ENCODE measurements at regions not wholly inside any gene's neighbourhood (a gene's known extent, or its start where the extent isn't known, plus 50 kb on each side); places are given as distances from the start of the nearest gene placed in this dataset.

DNA sequence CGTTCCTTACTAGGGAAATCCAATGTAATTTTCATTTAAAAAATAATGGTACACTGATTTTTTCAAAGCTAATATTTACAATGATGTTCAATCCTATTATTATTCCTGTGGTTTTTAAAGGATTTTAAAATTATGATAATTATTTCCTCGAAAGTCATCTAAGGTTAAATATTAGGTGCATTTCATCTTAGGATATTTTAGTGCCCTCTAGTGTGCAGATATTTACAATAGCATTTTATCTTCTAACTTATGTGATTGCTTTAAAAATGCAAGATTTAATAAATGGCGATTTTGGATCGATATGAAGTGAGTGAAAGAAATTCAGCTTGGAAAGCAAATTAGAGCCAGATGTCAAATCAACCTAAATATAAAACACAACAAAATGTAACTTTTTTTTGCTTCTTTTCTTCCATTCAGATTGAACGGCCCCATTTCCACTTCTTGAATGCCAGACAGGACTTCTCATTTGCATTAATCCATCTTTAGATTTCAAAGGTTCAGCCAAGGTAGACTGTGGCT, 293.5 kb downstream of the SLC6A15 start:
- TF ChIP-seq POLR2A (IDR thresholded peaks at IDR 0.05) (no peak), EP300 (IDR thresholded peaks at IDR 0.05) (no peak), POLR2AphosphoS5 (IDR thresholded peaks at IDR 0.05) (no peak)
- TF ChIP-seq, protein P1, sequence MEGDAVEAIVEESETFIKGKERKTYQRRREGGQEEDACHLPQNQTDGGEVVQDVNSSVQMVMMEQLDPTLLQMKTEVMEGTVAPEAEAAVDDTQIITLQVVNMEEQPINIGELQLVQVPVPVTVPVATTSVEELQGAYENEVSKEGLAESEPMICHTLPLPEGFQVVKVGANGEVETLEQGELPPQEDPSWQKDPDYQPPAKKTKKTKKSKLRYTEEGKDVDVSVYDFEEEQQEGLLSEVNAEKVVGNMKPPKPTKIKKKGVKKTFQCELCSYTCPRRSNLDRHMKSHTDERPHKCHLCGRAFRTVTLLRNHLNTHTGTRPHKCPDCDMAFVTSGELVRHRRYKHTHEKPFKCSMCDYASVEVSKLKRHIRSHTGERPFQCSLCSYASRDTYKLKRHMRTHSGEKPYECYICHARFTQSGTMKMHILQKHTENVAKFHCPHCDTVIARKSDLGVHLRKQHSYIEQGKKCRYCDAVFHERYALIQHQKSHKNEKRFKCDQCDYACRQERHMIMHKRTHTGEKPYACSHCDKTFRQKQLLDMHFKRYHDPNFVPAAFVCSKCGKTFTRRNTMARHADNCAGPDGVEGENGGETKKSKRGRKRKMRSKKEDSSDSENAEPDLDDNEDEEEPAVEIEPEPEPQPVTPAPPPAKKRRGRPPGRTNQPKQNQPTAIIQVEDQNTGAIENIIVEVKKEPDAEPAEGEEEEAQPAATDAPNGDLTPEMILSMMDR (IDR thresholded peaks at IDR 0.05): no peak

Measured in upper lobe of left lung (tissue), 4 donors.